Right forelimb (tissue), 1 donor: ENCODE measurements at regions not wholly inside any gene's neighbourhood (a gene's known extent, or its start where the extent isn't known, plus 50 kb on each side); places are given as distances from the start of the nearest gene placed in this dataset.
"Not testable (repeated sequence)": the region's sequence is repeated elsewhere in the genome, so short reads cannot be mapped to it uniquely, and the experiment has no call there.

Source experiments
- DNase-seq: peaks from one replicate; pipeline ENCODE4 v3.0.0-alpha.2; 2018

- peak; percentile 48 for DNase-seq
Measured at GRCh38 chr16:65394281-65394680, 272.4 kb upstream of the CDH11 start.

GRCh38 chr16:65392806-65393565 lies 271.1 kb upstream of the CDH11 start:
- DNase-seq: no peak

- DNase-seq: no peak
Measured at GRCh38 chr16:65388592-65388991, 266.7 kb upstream of the CDH11 start.

- no peak for DNase-seq
Measured at GRCh38 chr16:65386672-65387071, 264.8 kb upstream of the CDH11 start.

- no peak for DNase-seq
Measured at GRCh38 chr16:65384441-65384840, 262.6 kb upstream of the CDH11 start.

- DNase-seq: no peak
Measured at GRCh38 chr16:65377195-65377594, 255.3 kb upstream of the CDH11 start.

- no peak for DNase-seq
Measured at GRCh38 chr16:65376601-65377000, 254.7 kb upstream of the CDH11 start.

GRCh38 chr16:65375651-65376050 lies 253.8 kb upstream of the CDH11 start:
- DNase-seq: no peak

GRCh38 chr16:65373097-65373496 lies 251.2 kb upstream of the CDH11 start:
- DNase-seq: no peak

GRCh38 chr16:65372171-65372570 lies 250.3 kb upstream of the CDH11 start:
- no peak for DNase-seq

- DNase-seq: no peak
Measured at GRCh38 chr16:65365732-65366715, 244.2 kb upstream of the CDH11 start.

- not testable (repeated sequence) for DNase-seq
Measured at GRCh38 chr16:65356721-65357120, 234.9 kb upstream of the CDH11 start.

- no peak for DNase-seq
Measured at GRCh38 chr16:65355706-65356105, 233.8 kb upstream of the CDH11 start.

- no peak for DNase-seq
Measured at GRCh38 chr16:65353183-65353582, 231.3 kb upstream of the CDH11 start.

- DNase-seq: no peak
Measured at GRCh38 chr16:65349626-65350025, 227.8 kb upstream of the CDH11 start.

- DNase-seq: no peak
Measured at GRCh38 chr16:65343556-65343955, 221.7 kb upstream of the CDH11 start.

GRCh38 chr16:65342231-65342866 lies 220.5 kb upstream of the CDH11 start:
- no peak for DNase-seq

- no peak for DNase-seq
Measured at GRCh38 chr16:65339062-65339461, 217.2 kb upstream of the CDH11 start.

- no peak for DNase-seq
Measured at GRCh38 chr16:65336160-65336559, 214.3 kb upstream of the CDH11 start.

GRCh38 chr16:65334081-65334480 lies 212.2 kb upstream of the CDH11 start:
- no peak for DNase-seq

- no peak for DNase-seq
Measured at GRCh38 chr16:65333283-65333682, 211.4 kb upstream of the CDH11 start.

GRCh38 chr16:65327346-65327745 lies 205.5 kb upstream of the CDH11 start:
- DNase-seq: no peak

- no peak for DNase-seq
Measured at GRCh38 chr16:65323655-65324237, 201.9 kb upstream of the CDH11 start.
